ENCODE measurements at regions not wholly inside any gene's neighbourhood (a gene's known extent, or its start where the extent isn't known, plus 50 kb on each side); places are given as distances from the start of the nearest gene placed in this dataset.

DNA sequence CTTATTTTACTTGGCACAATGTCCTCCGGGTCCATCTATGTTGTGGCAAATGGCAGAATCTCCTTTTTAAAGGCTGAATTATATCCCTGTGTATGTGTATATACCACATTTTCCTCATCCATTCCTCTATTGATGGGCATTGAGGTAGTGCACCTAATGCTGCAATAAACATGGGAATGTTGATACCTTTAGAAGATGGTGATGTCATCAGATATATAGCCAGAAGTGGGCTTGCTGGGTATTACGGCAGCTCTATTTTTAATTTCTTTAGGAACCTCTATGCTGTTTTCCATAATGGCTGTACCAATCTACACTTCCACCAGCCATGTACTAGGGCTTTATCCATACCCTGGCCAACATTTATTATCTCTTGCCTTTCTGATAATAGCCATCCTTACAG, 315.7 kb downstream of the FOXA2 start:
- Histone ChIP-seq H3K4me1 (replicated peaks in 1 of 2) (no peaks in the 10 kb centered on the region), H3K27me3 (no peaks in the 10 kb centered on the region), H3K27ac (no peak overlapping the region), H3K36me3 (replicated peaks in 1 of 2) (no peaks in the 10 kb centered on the region), H3K4me3 (no peak overlapping the region), H3K9me3 (replicated peaks in 1 of 3) (no peaks in the 10 kb centered on the region)
- intact Hi-C loops (cut with DNase I): no loop called here
- WGBS, 4 donors: 81 to 87% (median 84%) methylated on average over 2 of the region's 2 CpGs
- TF ChIP-seq POLR2A (IDR thresholded peaks at IDR 0.05): no peak
- TF ChIP-seq, protein P1, sequence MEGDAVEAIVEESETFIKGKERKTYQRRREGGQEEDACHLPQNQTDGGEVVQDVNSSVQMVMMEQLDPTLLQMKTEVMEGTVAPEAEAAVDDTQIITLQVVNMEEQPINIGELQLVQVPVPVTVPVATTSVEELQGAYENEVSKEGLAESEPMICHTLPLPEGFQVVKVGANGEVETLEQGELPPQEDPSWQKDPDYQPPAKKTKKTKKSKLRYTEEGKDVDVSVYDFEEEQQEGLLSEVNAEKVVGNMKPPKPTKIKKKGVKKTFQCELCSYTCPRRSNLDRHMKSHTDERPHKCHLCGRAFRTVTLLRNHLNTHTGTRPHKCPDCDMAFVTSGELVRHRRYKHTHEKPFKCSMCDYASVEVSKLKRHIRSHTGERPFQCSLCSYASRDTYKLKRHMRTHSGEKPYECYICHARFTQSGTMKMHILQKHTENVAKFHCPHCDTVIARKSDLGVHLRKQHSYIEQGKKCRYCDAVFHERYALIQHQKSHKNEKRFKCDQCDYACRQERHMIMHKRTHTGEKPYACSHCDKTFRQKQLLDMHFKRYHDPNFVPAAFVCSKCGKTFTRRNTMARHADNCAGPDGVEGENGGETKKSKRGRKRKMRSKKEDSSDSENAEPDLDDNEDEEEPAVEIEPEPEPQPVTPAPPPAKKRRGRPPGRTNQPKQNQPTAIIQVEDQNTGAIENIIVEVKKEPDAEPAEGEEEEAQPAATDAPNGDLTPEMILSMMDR (IDR thresholded peaks at IDR 0.05): no peak
- DNase-seq: no peak

DNA sequence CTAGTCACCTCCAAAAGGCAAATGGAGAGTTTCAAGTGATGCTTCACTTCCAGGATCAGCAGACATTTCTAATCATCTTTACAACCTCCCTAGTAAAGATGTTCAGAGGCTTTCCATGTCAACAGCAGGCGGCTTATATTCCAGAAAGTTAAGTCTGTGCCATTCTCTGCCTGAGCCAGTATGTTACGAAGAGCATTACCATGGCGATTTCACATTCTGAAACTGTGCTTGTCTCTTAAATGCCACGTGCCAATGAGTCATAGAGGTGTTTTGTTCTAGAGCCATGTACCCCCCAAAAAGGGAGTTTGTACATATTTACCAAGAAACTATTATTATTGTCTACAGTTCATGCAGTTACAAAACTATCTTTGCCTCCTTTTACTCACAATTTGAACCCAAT, 319.5 kb downstream of the FOXA2 start:
- Histone ChIP-seq H3K4me3 (no peak overlapping the region), H3K36me3 (replicated peaks in 1 of 2) (no peaks in the 10 kb centered on the region), H3K4me1 (replicated peaks in 1 of 2) (no peaks in the 10 kb centered on the region), H3K9me3 (replicated peaks in 1 of 3) (no peaks in the 10 kb centered on the region), H3K27ac (no peak overlapping the region), H3K27me3 (no peaks in the 10 kb centered on the region)
- intact Hi-C loops (cut with DNase I): no loop called here
- no peak for TF ChIP-seq POLR2A (IDR thresholded peaks at IDR 0.05)
- TF ChIP-seq, protein P1 (IDR thresholded peaks at IDR 0.05): no peak
- no peak for DNase-seq
- 60 to 84% (median 76%) methylated on average over 4 of the region's 4 CpGs for WGBS, 4 donors

- no peaks in the 10 kb centered on the region for H3K36me3 ChIP-seq (replicated peaks in 1 of 2)
- no peak overlapping the region for H3K27ac ChIP-seq
- intact Hi-C loops (cut with DNase I): no loop called here
- no peak for TF ChIP-seq POLR2A (IDR thresholded peaks at IDR 0.05)
- TF ChIP-seq, protein P1 (IDR thresholded peaks at IDR 0.05): no peak
- H3K4me3 ChIP-seq: no peak overlapping the region
- no peaks in the 10 kb centered on the region for H3K4me1 ChIP-seq (replicated peaks in 1 of 2)
- WGBS, 4 donors: 56 to 61% (median 58%) methylated on average over 1 of the region's 1 CpG
- no peaks in the 10 kb centered on the region for H3K9me3 ChIP-seq (replicated peaks in 1 of 3)
- no peaks in the 10 kb centered on the region for H3K27me3 ChIP-seq
- DNase-seq: no peak
These were observed 323.9 kb downstream of the FOXA2 start for GRCh38 chr20:22260506-22260905.

DNA sequence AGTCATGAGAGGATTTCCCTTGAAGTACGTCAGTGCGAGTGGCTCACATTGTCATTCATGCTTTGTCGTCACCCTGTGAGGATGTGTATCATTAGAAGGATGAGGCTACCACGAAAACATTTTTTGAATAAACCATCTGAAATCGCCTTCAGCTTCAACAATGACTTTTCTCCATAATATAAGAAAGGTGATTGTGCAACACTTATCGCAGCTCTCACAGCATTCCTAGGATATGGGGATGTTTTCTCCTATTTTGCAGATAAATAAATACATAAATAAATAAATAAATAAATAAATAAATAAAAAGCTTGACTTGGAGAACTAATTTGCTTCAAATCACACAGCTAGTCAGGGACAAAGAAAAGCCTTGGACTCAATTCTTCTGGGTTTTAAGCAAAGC, 326.5 kb downstream of the FOXA2 start:
- H3K4me1 ChIP-seq (replicated peaks in 1 of 2): no peaks in the 10 kb centered on the region
- intact Hi-C loops (cut with DNase I): no loop called here
- no peak for DNase-seq

More for the DNA sequence above, 326.5 kb downstream of the FOXA2 start:
- Histone ChIP-seq H3K27ac (no peak overlapping the region), H3K27me3 (no peaks in the 10 kb centered on the region), H3K9me3 (replicated peaks in 1 of 3) (no peaks in the 10 kb centered on the region), H3K4me3 (no peak overlapping the region), H3K36me3 (replicated peaks in 1 of 2) (no peaks in the 10 kb centered on the region)
- 78 to 84% (median 82%) methylated on average over 6 of the region's 6 CpGs for WGBS, 4 donors
- TF ChIP-seq, protein P1 (IDR thresholded peaks at IDR 0.05): no peak
- TF ChIP-seq POLR2A (IDR thresholded peaks at IDR 0.05): no peak
